K562 (cell line): ENCODE measurements at regions not wholly inside any gene's neighbourhood (a gene's known extent, or its start where the extent isn't known, plus 50 kb on each side); places are given as distances from the start of the nearest gene placed in this dataset.

Source experiments
- POLR2A ChIP-seq: fragments of 450-650 bp; conservative IDR thresholded peaks from 2 replicates; pipeline ENCODE4 v1.6.1; 2016
- ZFP36 ChIP-seq: fragments of 150-350 bp; IDR thresholded peaks from 2 replicates; pipeline ENCODE4 v1.6.1; 2018; ENCODE audit warnings: low read length, low read depth; ENCODE audit not compliant: partially characterized antibody
- ZNF324 ChIP-seq: fragments of 250-450 bp; sonication (Bioruptor Pico); IDR thresholded peaks from 2 replicates; pipeline ENCODE4 v1.4.0; 2020; ENCODE audit warnings: mild to moderate bottlenecking

GRCh38 chr2:238652053-238652770 is 195.7 kb upstream of the TWIST2 start:
- TF ChIP-seq POLR2A (no peak), ZFP36 (no peak), ZNF324 (CRISPR knock-in tag) (no peak)
